DMS114 treated with DMSO at 0.1 percent for 48 hours (cell line): ENCODE measurements at regions not wholly inside any gene's neighbourhood (a gene's known extent, or its start where the extent isn't known, plus 50 kb on each side); places are given as distances from the start of the nearest gene placed in this dataset.

Experiments used
- DNase-seq: peaks from one replicate; lab custom pipeline; 2025; ENCODE audit not compliant: unreplicated experiment; lab: John Stamatoyannopoulos, UW

GRCh38 chr2:217387776-217388387, 528.0 kb upstream of the TNP1 start:
- DNase-seq = no peak

DNA sequence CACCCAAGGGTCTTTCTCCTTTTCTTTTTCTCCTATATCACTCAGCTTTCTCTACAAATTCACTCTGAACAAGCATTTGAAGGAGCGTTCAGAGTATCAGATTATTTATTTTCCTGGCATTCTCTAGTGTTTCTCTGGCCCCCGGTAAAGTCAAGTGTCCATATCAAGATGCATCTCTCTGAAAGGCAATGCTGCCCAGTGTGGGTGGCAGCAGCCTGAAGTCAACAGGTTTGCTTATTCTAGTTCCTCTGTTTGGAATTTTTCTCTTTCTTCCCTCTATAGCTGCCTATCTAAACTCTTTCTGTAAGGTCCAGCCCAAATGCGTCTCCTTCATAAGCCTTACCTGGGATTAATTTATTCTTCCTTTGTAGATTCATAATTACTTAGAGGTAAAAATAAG, 526.2 kb upstream of the TNP1 start:
- no peak for DNase-seq

DNA sequence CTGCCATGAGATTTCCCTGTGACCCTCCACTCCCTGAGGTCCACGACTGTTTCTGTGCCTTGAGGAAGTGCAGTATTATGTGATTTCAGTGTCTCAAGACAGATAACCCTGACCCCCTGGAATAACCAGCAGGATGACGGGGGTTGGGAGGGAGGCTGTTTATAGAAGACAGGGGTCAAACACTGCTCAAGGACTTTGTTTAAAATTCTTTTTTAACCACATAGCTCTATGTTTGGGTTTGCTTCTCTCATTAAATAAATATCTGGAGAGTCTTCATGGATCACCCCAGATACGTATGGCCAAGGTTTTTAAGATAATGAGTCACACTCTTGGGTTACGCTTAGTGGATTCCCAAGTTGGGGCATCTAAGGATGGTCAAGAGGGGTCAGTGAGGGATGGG, 523.8 kb upstream of the TNP1 start:
- DNase-seq = no peak

DNA sequence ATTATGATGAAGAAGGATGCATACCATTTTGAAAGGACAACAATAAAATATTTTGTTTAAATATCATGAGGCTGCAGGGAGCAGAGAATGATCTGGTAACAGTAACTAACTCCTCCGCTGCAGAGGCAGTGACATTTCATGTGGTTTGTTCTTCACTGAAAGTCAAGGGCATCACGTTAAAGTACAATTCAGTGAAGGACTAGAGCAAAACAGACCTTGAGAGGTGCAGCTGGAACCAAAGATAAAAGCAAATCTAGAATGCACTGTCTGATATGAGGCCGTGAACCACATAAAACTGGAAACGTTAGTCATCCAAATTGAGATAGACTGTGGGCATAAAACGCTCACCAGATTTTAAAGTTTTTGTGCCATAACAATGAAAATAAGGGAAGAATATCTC, 522.9 kb upstream of the TNP1 start:
- no peak for DNase-seq

DNA sequence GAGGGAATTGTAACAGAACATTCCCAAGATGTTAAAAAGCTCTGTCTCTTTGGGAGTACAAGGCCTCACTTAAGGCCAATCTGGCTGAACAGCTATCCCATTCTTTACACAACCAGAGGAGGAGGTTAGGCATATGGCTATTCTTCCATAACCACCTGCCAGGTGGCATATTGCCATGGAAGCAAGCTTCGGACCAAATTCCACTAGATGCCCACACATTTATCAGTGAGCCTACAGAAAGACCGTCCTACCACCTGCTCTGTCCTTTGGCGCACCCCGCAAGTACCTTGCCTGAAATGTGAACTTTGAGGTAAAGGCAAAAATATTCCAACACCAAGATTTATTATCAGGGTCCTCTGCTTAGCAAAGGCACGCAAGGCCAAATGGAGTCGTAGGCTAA, 519.9 kb upstream of the TNP1 start:
- DNase-seq = no peak

DNA sequence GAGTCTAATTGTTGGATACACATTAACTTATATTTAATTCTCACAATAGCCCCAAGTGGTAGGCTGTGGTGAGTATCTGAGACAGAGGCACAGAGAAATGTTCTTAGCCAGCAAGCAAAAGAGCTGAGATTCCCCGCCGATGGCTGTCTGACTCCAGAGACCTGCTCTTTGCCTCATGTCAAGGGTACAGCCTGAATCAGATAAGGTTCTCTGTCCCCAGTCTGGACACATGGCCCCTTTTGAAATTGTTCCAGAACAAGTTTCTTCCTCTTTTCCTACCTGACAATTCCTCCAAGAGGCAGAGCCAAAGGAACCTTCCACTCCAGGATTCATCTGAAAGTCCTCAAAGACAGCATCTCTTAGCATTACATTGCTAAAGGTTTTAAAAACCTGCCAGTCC, 512.9 kb upstream of the TNP1 start:
- no peak for DNase-seq

GRCh38 chr2:217371781-217372213, 511.9 kb upstream of the TNP1 start:
- DNase-seq = no peak

GRCh38 chr2:217370391-217370790, 510.5 kb upstream of the TNP1 start:
- no peak for DNase-seq

DNA sequence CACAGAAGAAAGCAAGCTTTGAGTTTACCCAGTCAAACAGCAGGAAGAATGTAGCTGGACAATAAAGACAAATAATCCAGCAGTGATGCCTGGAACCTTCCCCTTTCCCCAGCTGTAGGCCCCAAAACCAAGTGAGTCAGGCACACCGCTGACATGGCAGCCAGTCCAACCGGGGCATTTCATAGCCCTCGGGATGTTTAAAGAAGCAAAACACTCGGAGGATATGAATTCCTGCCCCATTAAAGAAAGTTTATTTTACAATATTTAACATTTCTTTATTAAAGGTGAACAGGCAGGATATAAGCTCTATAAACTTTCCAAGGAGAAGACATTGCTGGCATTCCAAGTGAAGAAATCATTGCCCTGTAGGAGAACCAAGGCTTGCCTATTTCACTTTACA, 507.6 kb upstream of the TNP1 start:
- no peak for DNase-seq

GRCh38 chr2:217366966-217367365, 507.1 kb upstream of the TNP1 start:
- DNase-seq = no peak

DNA sequence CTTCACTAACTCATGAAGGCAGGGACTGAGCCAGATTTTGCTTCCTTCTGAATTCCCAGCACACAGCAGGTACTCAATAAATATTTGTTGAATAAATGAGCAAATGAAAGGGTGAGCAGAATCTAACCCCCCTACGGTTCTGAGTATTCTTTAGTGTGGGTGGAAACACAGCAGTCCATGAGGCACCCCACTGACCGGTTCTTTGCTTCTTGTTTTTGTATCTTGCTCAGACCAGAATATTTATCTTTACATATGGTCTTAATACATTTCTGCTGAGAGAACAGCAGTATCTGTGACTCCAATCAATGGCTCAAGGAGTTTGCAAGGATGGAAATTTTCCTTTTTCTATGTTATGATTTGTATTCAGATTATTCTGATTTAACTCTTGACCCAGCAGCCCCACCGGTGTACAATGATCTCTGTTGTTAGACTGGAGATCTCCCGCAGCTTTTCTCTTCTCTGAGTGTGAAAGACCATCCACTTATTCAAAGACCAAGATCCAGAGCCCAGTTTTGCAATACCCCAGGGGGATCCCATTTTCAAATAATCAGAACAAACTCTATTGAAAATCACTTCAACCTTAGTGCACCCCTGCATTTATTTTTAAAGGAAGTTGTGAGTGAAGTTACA, 506.5 kb upstream of the TNP1 start:
- DNase-seq = no peak

DNA sequence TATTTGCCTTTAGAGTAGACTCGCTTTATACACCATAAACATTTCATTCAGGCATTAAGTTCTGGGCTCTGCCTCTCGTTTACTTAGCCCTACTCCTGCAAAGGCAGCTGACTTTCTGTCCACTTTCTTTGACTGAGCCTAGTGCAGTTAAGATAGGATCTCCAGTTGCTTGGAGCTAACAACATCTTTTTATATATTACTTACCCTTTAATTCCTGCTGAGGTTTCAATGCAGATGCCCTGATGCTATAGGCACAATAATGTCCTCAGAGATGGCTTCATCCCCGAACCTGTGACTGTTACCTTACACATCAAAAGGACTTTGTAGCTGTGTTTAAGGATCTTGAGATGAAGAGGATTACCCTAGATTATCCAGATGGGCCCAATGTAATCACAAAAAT, 505.8 kb upstream of the TNP1 start:
- DNase-seq = no peak

DNA sequence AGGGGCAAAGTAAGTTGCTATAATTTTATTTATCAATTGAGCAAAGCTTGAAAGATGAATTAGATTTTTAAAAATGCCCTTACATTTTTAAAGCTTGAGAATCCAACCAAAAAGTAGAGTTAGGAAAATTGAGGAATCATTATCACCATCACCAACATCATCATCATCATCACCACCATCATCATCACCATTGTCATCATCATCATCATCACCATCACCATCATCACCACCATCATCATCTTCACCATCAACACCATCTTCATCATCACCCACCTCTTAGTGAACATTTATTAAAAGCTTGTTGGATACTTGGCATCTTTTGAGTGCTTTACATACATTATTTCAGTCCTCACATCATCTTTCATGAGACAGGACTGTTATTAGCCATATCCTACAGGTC, 504.4 kb upstream of the TNP1 start:
- DNase-seq = no peak

GRCh38 chr2:217363470-217363869, 503.6 kb upstream of the TNP1 start:
- no peak for DNase-seq

DNA sequence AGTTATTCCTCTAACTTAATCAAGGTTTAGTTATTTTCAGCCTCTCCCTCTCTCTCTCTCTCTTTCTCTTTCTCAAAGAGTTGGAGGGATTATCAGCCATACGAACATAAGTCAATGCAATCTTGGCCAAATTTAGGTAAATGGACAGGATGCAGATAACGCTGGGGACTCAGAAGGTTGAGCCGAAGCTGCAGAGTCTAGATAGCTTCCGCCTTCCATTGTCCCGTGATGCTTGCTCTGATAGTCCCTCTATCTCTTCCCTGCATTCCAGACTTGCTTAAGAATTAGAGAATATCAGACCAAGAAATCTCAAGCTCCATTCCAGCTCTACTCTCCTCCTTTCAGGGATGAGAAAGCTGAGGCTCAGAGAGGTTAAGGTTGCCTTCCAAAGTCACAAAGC, 502.8 kb upstream of the TNP1 start:
- no peak for DNase-seq

DNA sequence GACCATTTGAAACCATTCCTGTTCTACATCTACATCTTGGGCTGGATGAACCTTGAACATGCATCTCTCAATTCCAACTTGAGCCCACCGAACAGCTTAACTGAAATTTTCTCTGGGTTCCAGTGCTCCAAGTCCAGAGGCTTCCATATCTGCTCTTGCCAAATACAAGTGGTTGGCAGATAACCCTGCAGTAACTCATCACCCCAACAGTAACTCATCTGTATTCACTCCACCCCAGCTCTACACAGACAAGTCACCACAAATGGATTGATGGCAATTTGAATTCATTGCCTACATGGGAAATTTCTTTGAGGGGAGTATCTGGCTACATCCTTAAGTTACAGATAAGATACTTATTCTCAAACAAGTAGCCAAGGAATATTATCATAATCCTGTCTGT, 502.4 kb upstream of the TNP1 start:
- no peak for DNase-seq

DNA sequence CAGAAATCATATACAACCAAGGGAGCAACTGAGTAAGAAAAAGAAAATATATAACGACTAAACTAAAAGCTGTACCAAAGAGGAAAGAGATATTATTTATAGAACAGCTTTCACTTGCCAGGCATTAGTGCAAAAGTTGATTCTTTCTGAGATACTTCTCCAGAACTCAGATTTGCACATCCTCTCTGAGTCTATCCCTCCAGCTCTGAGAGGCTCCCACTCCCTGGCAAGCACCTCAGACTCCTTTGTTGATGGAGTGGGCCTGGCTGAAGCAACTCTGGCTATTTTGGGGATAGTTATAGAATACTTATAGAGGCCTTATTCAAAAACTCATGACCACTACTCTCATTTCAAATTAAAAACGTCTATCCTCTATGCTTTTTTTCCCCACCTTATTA, 501.6 kb upstream of the TNP1 start:
- DNase-seq = no peak

GRCh38 chr2:217360781-217361482, 501.1 kb upstream of the TNP1 start:
- DNase-seq = no peak

GRCh38 chr2:217360111-217360510, 500.2 kb upstream of the TNP1 start:
- no peak for DNase-seq

GRCh38 chr2:217357886-217358620, 498.2 kb upstream of the TNP1 start:
- no peak for DNase-seq

GRCh38 chr2:217356781-217357180, 496.9 kb upstream of the TNP1 start:
- no peak for DNase-seq

- DNase-seq = no peak
Observed at GRCh38 chr2:217356142-217356541, 496.3 kb upstream of the TNP1 start.
